ENCODE measurements at regions not wholly inside any gene's neighbourhood (a gene's known extent, or its start where the extent isn't known, plus 50 kb on each side); places are given as distances from the start of the nearest gene placed in this dataset.
"Not testable (repeated sequence)": the region's sequence is repeated elsewhere in the genome, so short reads cannot be mapped to it uniquely, and the experiment has no call there.

- DNase-seq: not testable (repeated sequence)
Measured at GRCh38 chr20:29566901-29567635, 1690.4 kb upstream of the DEFB115 start.

GRCh38 chr20:29567671-29568070 is 1689.8 kb upstream of the DEFB115 start:
- not testable (repeated sequence) for DNase-seq

GRCh38 chr20:29570126-29570525 is 1687.3 kb upstream of the DEFB115 start:
- not testable (repeated sequence) for DNase-seq

GRCh38 chr20:29589530-29589929 is 1667.9 kb upstream of the DEFB115 start:
- not testable (repeated sequence) for DNase-seq

GRCh38 chr20:29604163-29604562 is 1653.3 kb upstream of the DEFB115 start:
- DNase-seq: not testable (repeated sequence)

- DNase-seq: not testable (repeated sequence)
Measured at GRCh38 chr20:29606171-29606570, 1651.3 kb upstream of the DEFB115 start.

DNA sequence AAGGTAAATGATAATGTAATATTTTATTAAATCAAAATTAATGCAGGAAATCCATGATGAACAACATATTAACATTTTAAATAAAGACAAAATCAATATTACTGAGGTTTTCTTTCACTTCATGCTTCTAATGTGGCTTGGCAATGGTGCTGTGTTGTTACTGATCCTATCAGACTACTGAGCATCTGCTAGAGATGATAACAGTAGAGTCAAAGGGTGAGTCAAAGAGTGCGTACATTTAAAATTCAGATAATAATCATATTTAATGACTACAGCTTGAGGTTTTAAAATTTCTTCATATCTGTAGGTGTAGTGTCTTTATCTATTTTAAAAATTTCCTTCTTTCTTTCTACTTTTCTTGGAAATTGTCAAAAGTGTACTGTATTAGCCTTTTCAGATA is 1628.1 kb upstream of the DEFB115 start:
- DNase-seq: not testable (repeated sequence)
